ENCODE measurements at regions not wholly inside any gene's neighbourhood (a gene's known extent, or its start where the extent isn't known, plus 50 kb on each side); places are given as distances from the start of the nearest gene placed in this dataset.

- no peak for DNase-seq (ENCODE audit: low spot score)
- Histone ChIP-seq H3K9me3 (ENCODE audit: low read depth, low read length, poor library complexity, severe bottlenecking) (no peaks in the 10 kb centered on the region), H3K4me3 (ENCODE audit: low read depth, low read length, poor library complexity, severe bottlenecking) (no peak overlapping the region), H3K4me1 (ENCODE audit: insufficient read depth, low read length, poor library complexity, severe bottlenecking) (no peaks in the 10 kb centered on the region), H3K27ac (ENCODE audit: low read depth, low read length, poor library complexity, severe bottlenecking) (no peak overlapping the region), H3K27me3 (replicated peaks; ENCODE audit: insufficient read depth, low read depth, low read length, poor library complexity) (no peaks in the 10 kb centered on the region), H3K36me3 (ENCODE audit: insufficient read depth, low read length, poor library complexity, severe bottlenecking) (no peaks in the 10 kb centered on the region)
- CTCF ChIA-PET: no interaction called here
- BruUV-seq (replicated peaks): no TSS peak
- TF ChIP-seq CTCF (conservative IDR thresholded peaks at IDR 0.05; ENCODE audit: low read depth, low read length) (no peak), EZH2 (IDR thresholded peaks at IDR 0.05; ENCODE audit: borderline replicate concordance, low read depth, low read length, poor library complexity, severe bottlenecking) (no peak)
- POLR2A ChIA-PET (ENCODE audit: low non-redundant PET): no interaction called here
- intact Hi-C loops (cut with micrococcal nuclease; ENCODE audit: unreplicated experiment): no loop called here
These were observed 540.2 kb downstream of the PDHA2 start for GRCh38 chr4:96380106-96380505.

GRCh38 chr4:96383349-96383748 is 543.5 kb downstream of the PDHA2 start:
- H3K27ac ChIP-seq (ENCODE audit: low read depth, low read length, poor library complexity, severe bottlenecking): no peak overlapping the region
- ChIA-PET POLR2A (ENCODE audit: low non-redundant PET) (no interaction called here), CTCF (no interaction called here)
- TF ChIP-seq EZH2 (IDR thresholded peaks at IDR 0.05; ENCODE audit: borderline replicate concordance, low read depth, low read length, poor library complexity, severe bottlenecking) (no peak), CTCF (conservative IDR thresholded peaks at IDR 0.05; ENCODE audit: low read depth, low read length) (no peak)
- no TSS peak for BruUV-seq (replicated peaks)
- intact Hi-C loops (cut with micrococcal nuclease; ENCODE audit: unreplicated experiment): no loop called here
- H3K27me3 ChIP-seq (replicated peaks; ENCODE audit: insufficient read depth, low read depth, low read length, poor library complexity): no peaks in the 10 kb centered on the region
- no peak overlapping the region for H3K4me3 ChIP-seq (ENCODE audit: low read depth, low read length, poor library complexity, severe bottlenecking)
- no peaks in the 10 kb centered on the region for H3K4me1 ChIP-seq (ENCODE audit: insufficient read depth, low read length, poor library complexity, severe bottlenecking)
- no peaks in the 10 kb centered on the region for H3K9me3 ChIP-seq (ENCODE audit: low read depth, low read length, poor library complexity, severe bottlenecking)
- no peaks in the 10 kb centered on the region for H3K36me3 ChIP-seq (ENCODE audit: insufficient read depth, low read length, poor library complexity, severe bottlenecking)
- DNase-seq (ENCODE audit: low spot score): no peak

GRCh38 chr4:96389770-96390169 is 549.9 kb downstream of the PDHA2 start:
- CTCF ChIA-PET: no interaction called here
- POLR2A ChIA-PET (ENCODE audit: low non-redundant PET): no interaction called here
- Histone ChIP-seq H3K9me3 (ENCODE audit: low read depth, low read length, poor library complexity, severe bottlenecking) (no peaks in the 10 kb centered on the region), H3K36me3 (ENCODE audit: insufficient read depth, low read length, poor library complexity, severe bottlenecking) (no peaks in the 10 kb centered on the region), H3K27me3 (replicated peaks; ENCODE audit: insufficient read depth, low read depth, low read length, poor library complexity) (no peaks in the 10 kb centered on the region), H3K4me1 (ENCODE audit: insufficient read depth, low read length, poor library complexity, severe bottlenecking) (no peaks in the 10 kb centered on the region), H3K27ac (ENCODE audit: low read depth, low read length, poor library complexity, severe bottlenecking) (no peak overlapping the region), H3K4me3 (ENCODE audit: low read depth, low read length, poor library complexity, severe bottlenecking) (no peak overlapping the region)
- no peak for TF ChIP-seq EZH2 (IDR thresholded peaks at IDR 0.05; ENCODE audit: borderline replicate concordance, low read depth, low read length, poor library complexity, severe bottlenecking)
- BruUV-seq (replicated peaks): no TSS peak
- intact Hi-C loops (cut with micrococcal nuclease; ENCODE audit: unreplicated experiment): no loop called here
- no peak for DNase-seq (ENCODE audit: low spot score)

- POLR2A ChIA-PET (ENCODE audit: low non-redundant PET): no interaction called here
- BruUV-seq (replicated peaks): no TSS peak
- Histone ChIP-seq H3K4me3 (ENCODE audit: low read depth, low read length, poor library complexity, severe bottlenecking) (no peak overlapping the region), H3K9me3 (ENCODE audit: low read depth, low read length, poor library complexity, severe bottlenecking) (no peaks in the 10 kb centered on the region), H3K27me3 (replicated peaks; ENCODE audit: insufficient read depth, low read depth, low read length, poor library complexity) (no peaks in the 10 kb centered on the region), H3K4me1 (ENCODE audit: insufficient read depth, low read length, poor library complexity, severe bottlenecking) (no peaks in the 10 kb centered on the region), H3K36me3 (ENCODE audit: insufficient read depth, low read length, poor library complexity, severe bottlenecking) (no peaks in the 10 kb centered on the region), H3K27ac (ENCODE audit: low read depth, low read length, poor library complexity, severe bottlenecking) (no peak overlapping the region)
- TF ChIP-seq EZH2 (IDR thresholded peaks at IDR 0.05; ENCODE audit: borderline replicate concordance, low read depth, low read length, poor library complexity, severe bottlenecking): no peak
- no peak for TF ChIP-seq CTCF (conservative IDR thresholded peaks at IDR 0.05; ENCODE audit: low read depth, low read length)
- CTCF ChIA-PET: no interaction called here
- no peak for DNase-seq (ENCODE audit: low spot score)
- intact Hi-C loops (cut with micrococcal nuclease; ENCODE audit: unreplicated experiment): no loop called here
These were observed 550.5 kb downstream of the PDHA2 start for GRCh38 chr4:96390404-96390803.

Measured in A673 (cell line).